ENCODE measurements at regions not wholly inside any gene's neighbourhood (a gene's known extent, or its start where the extent isn't known, plus 50 kb on each side); places are given as distances from the start of the nearest gene placed in this dataset.

GRCh38 chr6:108766886-108767285 is 81.3 kb upstream of the ARMC2 start:
- TF ChIP-seq NFIC (IDR thresholded peaks at IDR 0.05) = no peak
- no peak for TF ChIP-seq TAF1 (IDR thresholded peaks at IDR 0.05; ENCODE audit: low read depth)
- TF ChIP-seq EGR1 (IDR thresholded peaks at IDR 0.05) = no peak
- TF ChIP-seq ZBTB7A (IDR thresholded peaks at IDR 0.05; ENCODE audit: low read depth) = no peak
- TF ChIP-seq YY1 (IDR thresholded peaks at IDR 0.05; ENCODE audit: low read depth) = no peak
- no peak for TF ChIP-seq RAD21 (IDR thresholded peaks at IDR 0.05; ENCODE audit: low read depth)
- TF ChIP-seq EP300 (IDR thresholded peaks at IDR 0.05; ENCODE audit: borderline replicate concordance) = no peak
- TF ChIP-seq USF1 (IDR thresholded peaks at IDR 0.05) = no peak
- no peak for TF ChIP-seq REST (IDR thresholded peaks at IDR 0.05; ENCODE audit: low read depth)
- TF ChIP-seq CEBPB (IDR thresholded peaks at IDR 0.05) = no peak
- TF ChIP-seq FOXM1 (IDR thresholded peaks at IDR 0.05; ENCODE audit: borderline replicate concordance, low read depth) = no peak
- TF ChIP-seq TEAD4 (IDR thresholded peaks at IDR 0.05) = no peak
- no peak for TF ChIP-seq MAX (IDR thresholded peaks at IDR 0.05)
- TF ChIP-seq TCF12 (IDR thresholded peaks at IDR 0.05; ENCODE audit: low read depth) = no peak

All from Ishikawa (cell line).